ENCODE measurements at regions not wholly inside any gene's neighbourhood (a gene's known extent, or its start where the extent isn't known, plus 50 kb on each side); places are given as distances from the start of the nearest gene placed in this dataset.
"Not testable (repeated sequence)": the region's sequence is repeated elsewhere in the genome, so short reads cannot be mapped to it uniquely, and the experiment has no call there.

DNA sequence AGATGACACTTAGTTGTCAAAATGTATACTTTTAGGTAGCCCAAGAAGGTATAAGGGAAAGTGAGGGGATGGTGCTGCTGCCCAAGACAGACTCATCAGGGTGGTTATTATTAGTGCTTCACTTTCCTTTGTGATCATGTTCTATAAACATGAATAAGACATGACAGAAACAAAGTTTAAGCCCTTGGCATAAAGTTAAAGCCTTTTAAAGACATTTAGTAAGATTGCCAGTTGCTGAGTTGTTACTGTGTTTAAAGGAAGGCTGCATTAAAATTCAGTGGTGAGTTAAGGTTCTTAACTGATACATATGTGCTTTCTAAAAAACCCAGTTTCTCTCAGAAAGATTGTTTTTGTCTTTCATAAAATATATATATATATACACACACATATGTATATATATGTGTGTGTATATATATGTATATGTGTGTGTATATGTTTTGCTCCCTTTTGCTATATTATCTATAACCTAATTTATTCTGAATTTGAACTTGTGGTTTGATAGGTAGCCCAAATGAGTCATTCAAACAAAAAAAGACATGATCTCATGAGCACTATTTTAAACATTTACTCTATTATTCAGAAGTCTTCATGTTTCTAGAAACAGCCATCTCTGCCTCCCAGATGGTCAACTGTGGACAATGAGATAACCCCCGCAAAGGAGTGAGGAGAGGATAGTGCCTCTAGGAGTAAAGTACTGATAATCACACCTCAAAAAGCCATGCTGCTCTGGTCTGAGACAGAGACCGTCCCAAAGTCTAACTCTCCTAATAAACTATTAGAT is 98.1 kb upstream of the OTUD4 start:
- H3K27ac Mint-ChIP-seq: no peak overlapping the region
- H3K4me1 Mint-ChIP-seq: no peaks in the 10 kb centered on the region
- no peak overlapping the region for H3K4me3 Mint-ChIP-seq
- DNase-seq (no peak), ATAC-seq (replicated peaks) (no peak)
- peaks cover 4 to 6% of the 10 kb centered on the region in 2 donors for H3K27me3 Mint-ChIP-seq
- no peaks in the 10 kb centered on the region for H3K36me3 Mint-ChIP-seq
- H3K9me3 Mint-ChIP-seq: peaks cover 0 to 4% of the 10 kb centered on the region in 2 donors

DNA sequence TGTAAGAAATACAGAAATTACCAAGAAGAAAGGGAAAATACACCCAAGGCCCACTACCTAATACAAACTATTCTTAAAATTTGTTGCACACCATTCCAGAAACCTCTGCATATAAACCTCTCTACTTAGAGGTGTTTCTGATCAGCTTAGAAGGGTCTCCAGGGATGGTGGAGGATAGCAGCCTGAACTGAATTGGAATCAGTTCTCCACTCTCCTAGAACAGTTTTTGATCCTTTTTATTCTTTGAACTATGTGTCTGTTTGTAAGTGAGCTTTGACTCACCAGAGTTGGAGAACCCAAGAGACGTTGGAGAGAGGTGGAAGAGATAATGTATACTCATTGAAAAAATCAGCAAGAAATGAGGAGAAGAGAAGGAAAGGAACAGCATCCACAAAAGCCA is 96.6 kb upstream of the OTUD4 start:
- peaks cover 4 to 6% of the 10 kb centered on the region in 2 donors for H3K27me3 Mint-ChIP-seq
- DNase-seq (no peak), ATAC-seq (replicated peaks) (no peak)
- H3K27ac Mint-ChIP-seq: no peak overlapping the region
- no peak overlapping the region for H3K4me3 Mint-ChIP-seq
- no peaks in the 10 kb centered on the region for H3K36me3 Mint-ChIP-seq
- no peaks in the 10 kb centered on the region for H3K4me1 Mint-ChIP-seq
- H3K9me3 Mint-ChIP-seq: peaks cover 0 to 4% of the 10 kb centered on the region in 2 donors

DNA sequence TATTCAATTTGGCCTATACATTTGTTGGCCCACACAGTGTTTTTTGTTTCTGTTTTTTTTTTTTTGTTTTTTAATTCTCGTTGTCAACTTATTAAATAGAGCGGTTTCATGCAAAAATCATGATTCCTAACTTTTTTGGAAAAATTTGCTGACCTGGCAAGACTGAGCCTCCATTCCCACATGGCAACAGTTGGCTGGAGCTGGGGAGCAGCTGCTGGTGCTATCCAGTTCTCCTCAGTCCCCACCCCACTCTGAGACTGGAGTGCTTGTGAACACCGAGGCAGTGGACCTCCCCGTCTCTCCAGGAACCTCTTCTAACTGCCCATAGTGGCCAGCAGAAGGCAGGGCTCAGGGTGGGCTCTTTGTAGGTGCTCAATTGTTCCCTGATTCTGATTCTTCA is 95.7 kb upstream of the OTUD4 start:
- Mint-ChIP-seq H3K36me3 (no peaks in the 10 kb centered on the region), H3K4me3 (no peak overlapping the region), H3K9me3 (peaks cover 0 to 4% of the 10 kb centered on the region in 2 donors), H3K27me3 (peaks cover 4 to 6% of the 10 kb centered on the region in 2 donors), H3K27ac (no peak overlapping the region), H3K4me1 (no peaks in the 10 kb centered on the region)
- DNase-seq (no peak), ATAC-seq (replicated peaks) (no peak)

DNA sequence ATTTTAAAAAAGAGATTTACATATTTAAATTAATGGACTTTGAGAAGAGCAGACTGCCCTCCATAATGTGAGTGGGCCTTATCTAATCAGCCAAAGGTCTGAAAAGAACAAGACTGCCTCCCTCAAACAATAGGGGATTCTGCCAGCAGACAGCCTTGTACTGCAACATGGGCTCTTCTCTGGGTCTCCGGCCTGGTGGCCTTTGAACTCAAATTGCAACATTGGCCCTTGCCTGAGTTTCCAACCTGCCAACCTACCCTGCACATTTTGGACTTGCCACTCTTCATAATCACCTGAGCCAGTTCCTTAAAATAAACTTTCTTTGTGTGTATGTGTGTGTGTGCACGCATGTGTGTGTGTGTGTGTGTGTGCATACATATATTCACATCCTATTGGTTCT is 90.8 kb upstream of the OTUD4 start:
- Mint-ChIP-seq H3K9me3 (peaks cover 0 to 4% of the 10 kb centered on the region in 2 donors), H3K4me1 (no peaks in the 10 kb centered on the region), H3K27me3 (no peaks in the 10 kb centered on the region), H3K27ac (no peak overlapping the region), H3K36me3 (no peaks in the 10 kb centered on the region), H3K4me3 (no peak overlapping the region)
- DNase-seq (no peak), ATAC-seq (replicated peaks) (no peak)

DNA sequence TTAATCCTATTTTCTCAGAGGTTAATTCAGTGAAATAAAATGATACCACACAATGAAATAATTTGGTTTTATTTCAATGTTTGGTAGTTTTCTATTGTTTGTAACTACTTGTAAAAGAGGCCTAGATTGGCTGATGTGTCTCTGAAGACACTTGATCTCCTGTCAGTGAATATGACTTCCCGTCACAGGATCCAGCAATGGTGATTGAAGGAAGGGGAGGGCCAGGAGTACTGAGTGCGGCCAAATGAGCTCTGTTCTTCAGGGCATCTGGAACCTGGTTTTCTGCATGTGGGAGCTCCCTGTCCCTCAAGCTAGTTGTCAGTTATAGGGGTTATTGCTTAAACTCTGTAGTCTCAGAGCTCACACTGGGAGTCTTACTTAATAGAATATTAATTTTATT is 86.5 kb upstream of the OTUD4 start:
- DNase-seq (no peak), ATAC-seq (replicated peaks) (no peak)
- no peaks in the 10 kb centered on the region for H3K36me3 Mint-ChIP-seq
- no peaks in the 10 kb centered on the region for H3K9me3 Mint-ChIP-seq
- H3K4me1 Mint-ChIP-seq: no peaks in the 10 kb centered on the region
- H3K27ac Mint-ChIP-seq: no peak overlapping the region
- H3K27me3 Mint-ChIP-seq: peaks cover 0 to 7% of the 10 kb centered on the region in 2 donors
- H3K4me3 Mint-ChIP-seq: no peak overlapping the region

DNA sequence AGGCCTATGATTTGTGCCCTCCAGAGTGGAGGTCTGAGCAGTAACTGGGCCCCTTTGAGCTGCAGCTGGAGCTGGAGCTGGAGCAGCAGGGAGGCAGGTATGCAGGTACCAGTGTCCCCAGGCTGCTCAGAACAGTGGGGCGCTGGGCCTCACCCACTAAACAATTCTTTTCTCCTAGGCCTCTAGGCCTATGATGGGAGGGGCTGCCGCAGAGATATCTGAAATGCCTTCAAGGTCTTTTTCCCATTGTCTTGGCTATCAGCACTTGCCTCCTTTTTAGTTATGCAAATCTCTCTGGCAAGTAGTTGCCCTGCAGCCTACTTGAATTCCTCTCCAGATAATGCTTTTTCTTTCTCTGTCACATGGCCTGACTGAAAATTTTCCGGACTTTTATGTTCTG is 79.7 kb upstream of the OTUD4 start:
- H3K9me3 Mint-ChIP-seq: peaks cover 0 to 3% of the 10 kb centered on the region in 2 donors
- peaks cover 0 to 2% of the 10 kb centered on the region in 2 donors for H3K36me3 Mint-ChIP-seq
- H3K4me3 Mint-ChIP-seq: no peak overlapping the region
- no peaks in the 10 kb centered on the region for H3K4me1 Mint-ChIP-seq
- H3K27ac Mint-ChIP-seq: no peak overlapping the region
- no peak for ATAC-seq (replicated peaks)
- H3K27me3 Mint-ChIP-seq: peaks cover 0 to 7% of the 10 kb centered on the region in 2 donors
- no peak for DNase-seq

DNA sequence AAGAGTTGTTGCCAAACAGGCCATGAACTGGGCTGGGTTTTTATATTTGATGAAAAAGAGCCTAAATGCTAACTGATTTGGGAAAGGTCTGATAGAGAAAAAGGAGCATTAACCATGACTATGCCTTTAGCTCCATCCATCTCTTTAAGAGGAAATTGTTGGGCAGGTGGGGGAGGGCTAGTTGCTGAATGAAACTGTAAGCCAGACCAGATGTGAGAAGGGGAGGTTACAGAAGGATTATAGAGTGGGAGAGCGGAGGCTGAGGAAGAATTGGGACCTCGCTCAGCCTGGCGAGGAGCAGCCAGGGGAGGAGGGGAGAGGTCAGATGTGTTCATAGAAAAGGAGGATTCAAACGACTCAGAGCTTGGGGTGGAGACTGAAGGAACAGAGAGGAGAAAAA is 74.9 kb upstream of the OTUD4 start:
- H3K27ac Mint-ChIP-seq; H3K4me3 Mint-ChIP-seq; H3K9me3 Mint-ChIP-seq; H3K36me3 Mint-ChIP-seq; DNase-seq; H3K27me3 Mint-ChIP-seq; H3K4me1 Mint-ChIP-seq; ATAC-seq (replicated peaks): not testable (repeated sequence)

DNA sequence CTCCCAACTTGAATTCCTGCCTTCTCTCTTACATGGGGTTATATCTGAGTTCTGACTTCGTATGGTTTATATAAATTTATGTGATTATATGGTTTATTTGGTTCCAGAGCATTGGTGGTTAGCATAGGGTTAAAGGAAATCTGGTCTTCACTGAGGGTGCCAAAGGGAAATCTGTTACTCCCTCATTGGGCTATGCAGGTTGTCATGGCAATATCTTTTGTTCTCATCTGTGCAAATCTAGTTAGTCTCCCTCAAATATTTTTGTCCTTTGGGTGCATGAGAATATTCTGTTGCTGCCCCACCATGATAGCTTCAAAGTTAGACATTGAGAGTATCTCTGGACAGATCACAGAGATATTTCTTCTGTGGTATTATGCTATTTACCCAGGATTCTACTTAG is 71.8 kb upstream of the OTUD4 start:
- no peak for DNase-seq
- no peaks in the 10 kb centered on the region for H3K4me1 Mint-ChIP-seq

DNA sequence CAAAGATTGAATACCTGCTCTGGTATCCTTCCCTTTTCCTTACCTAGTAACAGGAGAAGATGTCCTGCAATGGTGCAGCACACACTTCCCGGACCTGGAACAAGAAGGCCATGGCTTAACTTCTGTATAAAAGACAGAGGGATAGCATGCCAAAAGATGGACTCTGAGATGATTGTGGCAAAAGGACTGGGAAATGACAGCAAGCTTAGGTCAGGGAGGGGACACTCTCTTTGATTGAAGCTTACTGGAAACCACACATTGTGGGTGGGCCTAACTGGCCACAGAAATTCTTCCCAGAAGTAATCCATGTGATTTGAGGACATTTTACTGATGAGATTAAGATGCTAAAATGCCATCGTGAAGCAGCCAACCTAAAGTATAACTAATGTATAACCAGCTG is 71.0 kb upstream of the OTUD4 start:
- Mint-ChIP-seq H3K27me3 (peaks cover 17 to 18% of the 10 kb centered on the region in 2 donors), H3K9me3 (no peaks in the 10 kb centered on the region), H3K36me3 (no peaks in the 10 kb centered on the region), H3K4me1 (no peaks in the 10 kb centered on the region), H3K27ac (no peak overlapping the region), H3K4me3 (no peak overlapping the region)
- ATAC-seq (replicated peaks) (no peak), DNase-seq (no peak)

More for the DNA sequence above, 71.8 kb upstream of the OTUD4 start:
- H3K4me3 Mint-ChIP-seq: no peak overlapping the region
- no peaks in the 10 kb centered on the region for H3K9me3 Mint-ChIP-seq
- no peaks in the 10 kb centered on the region for H3K36me3 Mint-ChIP-seq
- H3K27me3 Mint-ChIP-seq: peaks cover 17 to 18% of the 10 kb centered on the region in 2 donors
- no peak overlapping the region for H3K27ac Mint-ChIP-seq
- no peak for ATAC-seq (replicated peaks)

DNA sequence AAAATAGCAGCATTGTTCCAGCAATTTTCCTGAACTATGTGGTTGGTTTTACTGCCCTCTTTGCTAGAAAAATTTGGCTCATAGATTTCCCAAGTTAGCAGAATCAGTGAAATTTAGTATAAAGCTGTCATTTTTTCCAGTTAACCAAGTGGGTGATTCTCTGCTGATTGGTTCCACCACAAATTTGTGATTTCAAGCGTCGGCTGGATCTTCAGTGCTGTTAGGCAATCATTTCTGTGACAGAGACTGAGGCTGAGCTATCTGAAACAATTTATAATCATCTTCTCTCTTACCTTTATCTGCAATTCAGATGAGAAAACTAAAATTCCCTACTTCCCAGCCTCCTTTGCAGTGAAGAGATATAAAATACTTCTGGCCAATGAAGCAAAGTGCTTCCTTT is 68.6 kb upstream of the OTUD4 start:
- Mint-ChIP-seq H3K27ac (no peak overlapping the region), H3K4me3 (no peak overlapping the region), H3K27me3 (peaks cover 17 to 18% of the 10 kb centered on the region in 2 donors), H3K9me3 (peaks cover 0 to 2% of the 10 kb centered on the region in 2 donors), H3K36me3 (no peaks in the 10 kb centered on the region), H3K4me1 (no peaks in the 10 kb centered on the region)
- ATAC-seq (replicated peaks) (no peak), DNase-seq (no peak)

DNA sequence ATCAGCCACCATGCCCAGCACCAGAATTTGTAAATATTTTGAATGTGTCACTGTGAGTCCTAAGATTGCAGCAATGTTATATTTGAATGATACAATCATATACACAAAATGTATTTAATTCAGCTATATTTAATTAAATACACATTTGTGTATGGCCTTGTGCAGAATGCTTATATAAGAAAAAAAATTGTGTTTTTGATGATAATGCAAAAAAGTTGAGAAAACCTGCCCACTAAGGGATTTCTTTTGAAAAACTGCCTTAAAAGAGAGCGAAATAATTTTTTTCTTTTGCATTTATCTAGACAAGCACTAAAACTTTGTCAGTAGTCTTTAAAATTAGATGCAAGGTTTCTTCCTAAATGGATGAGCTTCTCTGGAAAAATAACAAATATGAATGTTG is 68.1 kb upstream of the OTUD4 start:
- no peaks in the 10 kb centered on the region for H3K36me3 Mint-ChIP-seq
- ATAC-seq (replicated peaks): no peak
- DNase-seq: no peak
- H3K4me1 Mint-ChIP-seq: no peaks in the 10 kb centered on the region
- H3K27me3 Mint-ChIP-seq: peaks cover 17 to 18% of the 10 kb centered on the region in 2 donors
- H3K9me3 Mint-ChIP-seq: peaks cover 0 to 2% of the 10 kb centered on the region in 2 donors
- H3K27ac Mint-ChIP-seq: no peak overlapping the region
- no peak overlapping the region for H3K4me3 Mint-ChIP-seq

DNA sequence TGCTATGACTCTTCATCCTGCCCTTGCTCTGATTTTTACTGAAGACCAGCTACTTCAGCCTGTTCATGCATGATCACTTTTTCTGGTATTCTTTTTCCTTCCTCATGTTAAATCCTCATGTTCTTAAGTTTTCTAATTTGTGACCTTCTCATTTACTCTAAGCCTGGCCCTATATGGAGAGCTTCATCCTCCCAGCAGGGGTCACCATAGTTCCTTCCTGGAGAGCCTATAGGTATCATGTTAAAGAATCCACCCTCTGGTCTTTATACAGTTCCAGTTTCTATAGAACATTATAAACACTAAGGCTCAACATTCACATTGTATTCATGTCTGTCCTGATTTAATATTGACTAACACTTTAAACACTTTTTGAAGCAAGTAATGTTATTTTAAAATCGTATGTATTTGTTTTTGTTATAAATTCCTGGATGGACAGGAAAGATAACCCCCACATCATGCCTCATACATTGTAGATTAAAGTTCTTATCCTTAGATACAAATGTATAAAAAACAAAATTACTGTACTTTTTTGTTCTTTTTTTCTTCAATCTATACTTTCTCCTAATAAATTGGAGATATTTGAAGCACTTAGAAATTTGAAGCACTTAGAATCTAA is 53.8 kb upstream of the OTUD4 start:
- Mint-ChIP-seq H3K36me3 (no peaks in the 10 kb centered on the region), H3K27me3 (no peaks in the 10 kb centered on the region), H3K4me3 (no peak overlapping the region), H3K4me1 (no peaks in the 10 kb centered on the region), H3K27ac (no peak overlapping the region), H3K9me3 (no peaks in the 10 kb centered on the region)
- ATAC-seq (replicated peaks) (peak; percentile 99 to 100), DNase-seq (peak; percentile 32)

DNA sequence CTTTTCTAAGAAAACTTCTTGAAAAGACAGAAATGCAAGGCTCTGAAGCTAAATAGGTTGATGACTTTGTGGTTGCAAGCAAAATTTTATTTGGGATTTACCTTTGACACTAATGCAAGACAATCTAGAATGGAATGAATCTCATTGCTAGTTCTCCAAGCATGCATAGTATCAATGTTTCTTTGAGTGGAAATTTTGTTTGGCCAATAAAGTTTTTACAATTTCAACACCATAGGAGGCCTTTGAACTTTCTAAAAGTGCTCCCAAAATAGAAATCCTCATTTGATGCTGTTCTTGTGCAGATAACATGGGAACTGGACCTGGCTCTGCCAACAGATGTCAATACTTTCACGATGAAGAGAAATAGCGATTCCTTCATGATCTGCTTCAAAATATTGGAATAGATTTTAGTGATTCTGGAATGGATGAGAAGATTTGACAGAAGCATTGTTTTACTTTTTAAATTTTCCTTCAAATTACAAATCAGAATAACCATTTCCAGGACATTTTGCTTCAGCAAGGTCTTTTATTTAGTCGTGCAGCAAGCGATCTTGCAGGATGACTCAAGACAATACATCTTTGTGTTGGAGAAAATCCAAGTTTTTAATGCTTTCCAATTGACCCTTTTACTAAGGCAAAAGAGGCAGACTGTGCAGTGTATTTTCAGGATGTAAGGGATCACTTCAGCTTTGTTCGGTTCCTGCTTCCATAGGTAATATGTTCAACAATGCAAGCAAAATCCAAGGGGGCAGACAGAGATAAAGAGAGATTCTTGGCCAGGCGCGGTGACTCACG is 51.7 kb upstream of the OTUD4 start:
- Mint-ChIP-seq H3K9me3 (no peaks in the 10 kb centered on the region), H3K4me1 (no peaks in the 10 kb centered on the region), H3K27me3 (peaks cover 0 to 3% of the 10 kb centered on the region in 2 donors), H3K4me3 (no peak overlapping the region), H3K36me3 (no peaks in the 10 kb centered on the region), H3K27ac (no peak overlapping the region)
- no peak for ATAC-seq (replicated peaks)
- DNase-seq: no peak

DNA sequence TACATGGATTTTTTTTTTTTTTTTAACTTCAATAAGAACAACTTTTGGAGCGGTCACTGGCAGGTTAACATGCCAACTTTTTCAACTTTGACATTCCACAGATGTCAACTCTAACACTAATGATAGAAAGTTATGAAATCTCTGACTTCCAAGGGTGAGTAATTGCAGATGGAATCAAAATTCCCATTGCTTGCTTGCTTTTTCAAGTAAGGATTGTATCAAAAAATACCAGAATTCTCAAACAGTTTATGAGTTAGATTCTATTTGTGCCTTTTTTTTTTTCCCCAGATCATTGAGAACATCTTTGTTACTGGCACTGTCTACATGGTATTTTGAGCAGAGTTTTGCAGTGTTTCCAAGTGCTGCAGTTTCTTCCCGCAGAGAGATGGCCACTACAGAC is 50.3 kb upstream of the OTUD4 start:
- DNase-seq (no peak), ATAC-seq (replicated peaks) (no peak)
- H3K27me3 Mint-ChIP-seq: peaks cover 0 to 3% of the 10 kb centered on the region in 2 donors
- H3K9me3 Mint-ChIP-seq: no peaks in the 10 kb centered on the region
- no peaks in the 10 kb centered on the region for H3K4me1 Mint-ChIP-seq
- H3K27ac Mint-ChIP-seq: no peak overlapping the region
- H3K4me3 Mint-ChIP-seq: no peak overlapping the region
- H3K36me3 Mint-ChIP-seq: no peaks in the 10 kb centered on the region

Data from stimulated activated naive B cell treated with anti-CD40 and anti-IgM and Interleukin-4, amounts not matched to agents 10 μg/mL and 1 μg/mL and 100 μg/mL, for 72 hours (primary cell).